NOMO-1 treated with dmso at 0.1 percent for 144 hours (cell line): ENCODE measurements at regions not wholly inside any gene's neighbourhood (a gene's known extent, or its start where the extent isn't known, plus 50 kb on each side); places are given as distances from the start of the nearest gene placed in this dataset.

Experiments used
- DNase-seq: peaks from one replicate; lab custom pipeline; 2025; ENCODE audit not compliant: unreplicated experiment; lab: John Stamatoyannopoulos, UW

GRCh38 chr10:78526347-78526746, 492.7 kb downstream of the RPS24 start:
- DNase-seq: no peak

GRCh38 chr10:78527296-78527695, 493.6 kb downstream of the RPS24 start:
- DNase-seq: no peak

DNA sequence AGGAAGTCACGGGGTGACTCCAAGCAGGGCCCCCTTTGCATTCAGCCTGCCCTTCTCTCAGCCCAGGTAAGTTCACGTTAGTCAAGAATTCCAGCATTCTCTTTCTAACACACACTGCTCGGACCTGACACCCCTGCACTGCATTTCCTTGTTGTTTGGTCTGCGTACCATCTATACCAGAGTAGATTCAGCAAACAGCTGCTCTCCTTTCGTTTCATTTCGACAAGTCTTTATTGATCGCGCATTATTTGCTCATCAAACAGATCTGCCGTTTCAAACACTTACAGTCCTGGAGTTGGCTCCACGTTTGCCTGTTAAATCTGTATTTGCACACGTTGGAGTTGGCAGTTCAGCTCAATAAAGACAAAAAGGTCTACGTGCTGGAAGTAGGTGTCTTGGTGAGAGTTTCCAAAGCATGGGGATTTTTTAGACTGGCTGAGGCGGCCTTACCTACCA, 495.1 kb downstream of the RPS24 start:
- DNase-seq: no peak

DNA sequence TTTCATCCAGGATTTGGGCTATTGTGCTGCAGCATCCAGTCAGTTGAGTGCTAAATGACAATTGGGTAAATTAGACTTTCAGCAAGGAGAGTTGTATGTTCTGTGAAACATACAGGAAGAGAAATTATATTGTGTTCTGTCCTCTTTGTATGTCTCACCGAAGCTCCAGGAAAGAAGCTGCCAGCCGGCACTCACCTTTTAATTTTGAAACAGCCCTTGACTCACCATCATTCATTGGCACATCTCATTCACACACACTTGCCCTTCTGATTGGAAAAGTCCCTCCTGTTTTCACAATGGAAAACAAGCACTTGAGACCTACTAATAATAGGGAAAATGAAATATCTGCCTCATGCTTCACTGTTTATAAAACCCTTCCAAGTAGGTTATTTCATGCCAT, 495.6 kb downstream of the RPS24 start:
- no peak for DNase-seq

- no peak for DNase-seq
Measured at GRCh38 chr10:78531088-78531487, 497.4 kb downstream of the RPS24 start.

- no peak for DNase-seq
Measured at GRCh38 chr10:78532480-78533042, 498.9 kb downstream of the RPS24 start.

GRCh38 chr10:78533098-78533497, 499.4 kb downstream of the RPS24 start:
- no peak for DNase-seq

GRCh38 chr10:78533776-78534175, 500.1 kb downstream of the RPS24 start:
- DNase-seq: no peak

DNA sequence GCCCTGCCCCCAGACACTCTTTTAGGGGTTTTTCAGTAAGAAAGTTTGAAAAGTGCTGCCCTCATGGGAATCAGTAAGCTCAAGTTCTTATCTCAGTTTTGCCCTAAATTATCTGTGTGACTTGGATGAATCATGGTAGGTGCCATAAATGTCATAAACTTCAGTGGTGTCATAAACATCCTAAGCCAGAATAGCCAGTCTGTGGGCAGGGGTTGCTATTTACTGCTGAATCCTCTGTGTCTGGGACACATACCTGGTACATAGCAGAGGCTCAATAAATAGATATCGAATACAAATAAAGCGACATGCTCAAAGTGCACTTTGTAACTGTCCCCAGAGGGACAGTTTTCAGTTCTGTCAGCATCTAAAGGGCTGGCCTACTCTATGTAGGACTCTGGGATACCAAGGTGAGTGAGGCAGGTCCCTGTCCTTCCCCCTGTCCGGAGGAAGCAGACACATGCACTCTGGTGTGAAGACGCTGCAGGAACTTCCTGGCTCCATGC, 502.1 kb downstream of the RPS24 start:
- no peak for DNase-seq

DNA sequence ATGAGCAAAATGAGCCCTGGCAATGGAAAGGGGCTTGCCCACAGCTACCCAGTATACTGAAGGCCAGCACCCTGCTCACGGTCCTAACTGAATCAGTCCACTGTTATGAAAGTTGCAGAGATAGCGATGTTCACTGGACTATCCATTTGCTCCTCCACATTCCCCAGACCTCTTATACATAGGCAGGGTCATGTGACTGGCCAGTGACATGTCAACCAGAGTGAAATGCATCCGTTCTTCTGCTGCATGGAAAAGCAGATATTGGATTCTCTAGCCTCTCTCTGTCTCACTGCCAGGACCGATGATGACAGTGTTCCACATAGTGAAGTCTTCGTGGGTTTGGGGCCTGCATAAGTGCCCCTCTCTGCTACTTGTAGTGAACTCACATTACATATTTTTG, 503.4 kb downstream of the RPS24 start:
- DNase-seq: no peak

DNA sequence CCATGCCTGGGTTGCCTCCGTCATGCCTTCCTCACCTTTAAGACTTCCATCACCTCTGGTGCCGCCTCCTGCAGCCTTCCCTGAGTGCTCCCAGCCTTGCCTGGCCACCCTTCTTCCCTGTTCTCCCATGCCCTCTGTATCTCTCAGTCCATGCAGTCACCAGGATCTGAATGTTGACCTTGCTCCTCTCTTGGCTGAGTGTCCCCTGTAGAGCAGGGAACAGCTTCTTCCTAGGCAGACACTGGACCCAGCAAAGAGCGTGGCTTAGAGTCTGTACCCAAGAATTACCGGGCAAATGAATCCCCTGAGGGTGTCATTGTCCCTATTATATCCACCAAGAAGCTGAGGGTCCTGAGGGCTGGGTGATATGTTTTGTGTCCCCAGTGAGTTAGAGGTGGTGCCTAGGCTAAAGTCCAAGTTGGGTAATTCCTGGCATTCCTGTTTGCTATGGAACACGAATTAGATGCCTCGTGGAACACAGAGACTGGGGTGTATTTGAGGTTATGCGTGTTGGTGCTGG, 505.6 kb downstream of the RPS24 start:
- DNase-seq: no peak

GRCh38 chr10:78540355-78541076, 506.9 kb downstream of the RPS24 start:
- DNase-seq: no peak

- no peak for DNase-seq
Measured at GRCh38 chr10:78541481-78542140, 507.9 kb downstream of the RPS24 start.

DNA sequence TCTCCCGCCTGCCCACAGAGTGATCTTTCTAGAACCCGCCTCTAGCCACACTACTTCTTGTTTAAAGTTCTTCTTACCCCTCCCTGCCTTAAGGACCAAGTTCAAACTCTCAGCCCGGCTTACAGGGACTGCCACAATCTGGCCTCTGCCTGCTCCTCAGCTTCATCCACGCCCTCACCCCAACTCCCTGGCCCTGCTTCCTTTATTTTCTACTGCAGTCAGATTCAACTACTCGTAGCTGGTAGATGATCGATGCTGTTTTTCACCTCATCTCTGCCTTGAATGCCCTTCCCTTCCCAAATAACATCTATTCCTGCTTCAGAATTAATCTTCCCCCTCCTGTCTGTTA, 508.5 kb downstream of the RPS24 start:
- DNase-seq: no peak

DNA sequence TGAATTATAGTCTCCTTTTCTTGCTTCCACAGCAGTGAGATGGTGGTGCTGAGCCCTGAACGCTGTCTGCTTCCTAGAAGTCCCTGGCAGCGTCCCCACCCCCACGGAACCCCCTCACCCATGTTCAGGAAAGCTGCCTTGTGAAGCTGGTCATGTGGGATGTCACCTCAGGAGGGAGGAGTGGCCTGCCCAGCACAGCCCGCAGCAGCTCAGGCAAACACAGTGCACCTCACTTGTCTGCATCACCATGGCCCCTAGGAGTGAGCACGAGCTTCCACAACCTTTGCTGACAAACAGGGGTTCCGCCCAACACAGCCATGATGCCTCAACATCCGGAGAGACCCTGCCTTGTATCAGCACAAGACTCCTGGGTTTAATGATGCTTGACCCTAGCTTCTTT, 508.9 kb downstream of the RPS24 start:
- no peak for DNase-seq

GRCh38 chr10:78543031-78543748, 509.5 kb downstream of the RPS24 start:
- DNase-seq: no peak

GRCh38 chr10:78543749-78544362, 510.2 kb downstream of the RPS24 start:
- DNase-seq: no peak

DNA sequence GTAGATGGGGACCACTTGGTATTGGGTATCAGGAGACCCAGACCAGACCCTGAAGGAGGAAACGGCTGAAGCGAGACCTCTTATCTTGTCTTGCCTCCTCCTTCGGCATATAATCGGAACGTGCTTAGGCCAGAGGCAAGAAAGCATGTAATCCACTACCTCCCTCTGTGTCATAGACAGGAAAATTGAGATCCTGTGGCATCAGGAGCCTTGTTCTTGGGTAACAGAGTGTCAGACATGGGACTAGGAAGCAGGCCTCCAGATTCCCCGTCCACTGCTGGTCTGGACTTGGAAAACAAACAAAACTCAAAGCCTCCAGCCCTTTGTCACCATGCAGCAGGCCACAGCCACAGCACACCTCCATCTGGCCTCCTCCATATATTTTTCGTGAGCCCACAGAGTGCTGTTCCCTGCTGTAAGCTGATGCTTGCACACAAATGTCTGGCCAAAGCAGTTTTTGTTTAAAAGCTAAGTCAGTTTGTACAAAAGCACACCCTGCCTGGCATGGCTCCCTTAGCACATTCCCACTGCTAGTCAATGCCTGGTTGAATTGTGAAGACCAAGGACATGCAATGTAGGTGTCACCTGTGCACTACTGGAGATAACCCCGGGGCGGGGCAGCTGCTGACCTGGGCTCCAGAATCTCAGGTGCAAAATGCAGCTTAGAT, 510.9 kb downstream of the RPS24 start:
- DNase-seq: no peak

DNA sequence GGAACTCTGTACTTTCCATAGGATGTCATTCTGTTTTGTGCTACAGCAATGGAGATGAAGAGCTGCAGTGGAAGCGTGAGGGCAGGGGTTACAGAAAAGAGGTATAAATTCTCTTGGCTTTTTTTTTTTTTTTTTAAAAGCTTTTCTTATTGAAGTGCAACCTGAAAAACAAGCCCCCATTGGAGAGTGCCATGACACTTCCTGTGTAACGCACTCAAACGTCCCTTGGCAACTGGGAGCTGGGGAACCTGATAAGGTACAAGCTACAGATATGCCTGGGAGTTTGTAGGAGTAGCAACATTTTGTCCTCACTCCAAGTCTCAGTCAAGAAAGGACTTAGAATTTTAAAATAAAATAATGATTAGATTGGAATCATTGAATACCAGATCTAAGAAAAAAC, 512.1 kb downstream of the RPS24 start:
- no peak for DNase-seq

- no peak for DNase-seq
Measured at GRCh38 chr10:78547397-78547796, 513.7 kb downstream of the RPS24 start.
